MM.1S (cell line): ENCODE measurements at regions not wholly inside any gene's neighbourhood (a gene's known extent, or its start where the extent isn't known, plus 50 kb on each side); places are given as distances from the start of the nearest gene placed in this dataset.

Source experiments
- EZH2phosphoT487 ChIP-seq: fragments of 300-600 bp; sonication (generic); IDR thresholded peaks from 2 replicates; pipeline ENCODE4 v1.6.1; 2018; ENCODE audit warnings: antibody characterized with exemption, low read length
- TF ChIP-seq, protein P1 (sequence below): fragments of 300-600 bp; sonication (generic); IDR thresholded peaks from 2 replicates; pipeline ENCODE4 v1.5.1; 2016; ENCODE audit warnings: antibody characterized with exemption, low read length, mixed read lengths

DNA sequence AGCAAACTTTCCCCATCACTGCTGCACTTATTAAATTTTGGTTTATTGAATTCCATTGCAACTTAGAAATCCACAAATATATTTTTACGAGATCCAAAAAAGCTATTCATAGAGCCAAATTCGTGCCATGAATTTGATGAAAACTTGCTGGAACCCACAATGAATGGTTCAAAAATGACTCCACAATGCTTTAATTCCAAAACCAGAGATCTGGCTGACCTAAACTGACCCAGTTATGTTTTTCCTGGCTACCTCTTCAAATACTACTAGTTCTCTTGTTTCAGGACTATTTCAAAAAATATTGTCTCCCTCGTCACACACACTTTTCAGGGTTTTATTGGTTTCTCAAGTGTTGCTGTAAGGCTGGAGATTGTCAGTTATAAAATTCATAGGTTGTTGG, 474.8 kb downstream of the PDGFC start:
- TF ChIP-seq, protein P1, sequence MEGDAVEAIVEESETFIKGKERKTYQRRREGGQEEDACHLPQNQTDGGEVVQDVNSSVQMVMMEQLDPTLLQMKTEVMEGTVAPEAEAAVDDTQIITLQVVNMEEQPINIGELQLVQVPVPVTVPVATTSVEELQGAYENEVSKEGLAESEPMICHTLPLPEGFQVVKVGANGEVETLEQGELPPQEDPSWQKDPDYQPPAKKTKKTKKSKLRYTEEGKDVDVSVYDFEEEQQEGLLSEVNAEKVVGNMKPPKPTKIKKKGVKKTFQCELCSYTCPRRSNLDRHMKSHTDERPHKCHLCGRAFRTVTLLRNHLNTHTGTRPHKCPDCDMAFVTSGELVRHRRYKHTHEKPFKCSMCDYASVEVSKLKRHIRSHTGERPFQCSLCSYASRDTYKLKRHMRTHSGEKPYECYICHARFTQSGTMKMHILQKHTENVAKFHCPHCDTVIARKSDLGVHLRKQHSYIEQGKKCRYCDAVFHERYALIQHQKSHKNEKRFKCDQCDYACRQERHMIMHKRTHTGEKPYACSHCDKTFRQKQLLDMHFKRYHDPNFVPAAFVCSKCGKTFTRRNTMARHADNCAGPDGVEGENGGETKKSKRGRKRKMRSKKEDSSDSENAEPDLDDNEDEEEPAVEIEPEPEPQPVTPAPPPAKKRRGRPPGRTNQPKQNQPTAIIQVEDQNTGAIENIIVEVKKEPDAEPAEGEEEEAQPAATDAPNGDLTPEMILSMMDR: no peak
- no peak for TF ChIP-seq EZH2phosphoT487
